Neuronal stem cell (in vitro differentiated cells): ENCODE measurements at regions not wholly inside any gene's neighbourhood (a gene's known extent, or its start where the extent isn't known, plus 50 kb on each side); places are given as distances from the start of the nearest gene placed in this dataset.

Source experiments
- DNase-seq: peaks from one replicate; pipeline ENCODE4 v3.0.0-alpha.2; 2013; ENCODE audit warnings: low spot score
- H2AFZ ChIP-seq: one replicate; pipeline ENCODE4 v1.6.1; 2013; ENCODE audit warnings: mild to moderate bottlenecking, low read length, inconsistent platforms
- H2AK5ac ChIP-seq: 2 replicates; pipeline ENCODE4 v1.6.1; 2013; ENCODE audit warnings: low read depth, mild to moderate bottlenecking, inconsistent platforms, low read length, moderate library complexity, mixed read lengths
- H2BK120ac ChIP-seq: 2 replicates; pipeline ENCODE4 v1.6.1; 2013; ENCODE audit warnings: low read depth, mild to moderate bottlenecking, inconsistent platforms, low read length, moderate library complexity, mixed read lengths
- H2BK12ac ChIP-seq: one replicate; pipeline ENCODE4 v1.6.1; 2013; ENCODE audit warnings: low read length, inconsistent platforms
- H2BK15ac ChIP-seq: 2 replicates; pipeline ENCODE4 v1.6.1; 2013; ENCODE audit warnings: mild to moderate bottlenecking, low read length, inconsistent platforms, mixed read lengths
- H2BK5ac ChIP-seq: one replicate; pipeline ENCODE4 v1.6.1; 2013; ENCODE audit warnings: inconsistent platforms, mild to moderate bottlenecking, low read length, moderate library complexity
- H3K14ac ChIP-seq: one replicate; pipeline ENCODE4 v1.6.1; 2013; ENCODE audit warnings: low read length, inconsistent platforms
- H3K18ac ChIP-seq: 2 replicates; pipeline ENCODE4 v1.6.1; 2013; ENCODE audit warnings: low read length, inconsistent platforms
- H3K23ac ChIP-seq: 2 replicates; pipeline ENCODE4 v1.6.1; 2013; ENCODE audit warnings: low read depth, mild to moderate bottlenecking, mixed read lengths, low read length, inconsistent platforms; ENCODE audit not compliant: poor library complexity
- H3K27ac ChIP-seq: replicated peaks from 3 replicates; pipeline ENCODE4 v1.5.1; 2013; ENCODE audit warnings: low read length, inconsistent platforms
- H3K27me3 ChIP-seq, 3 experiments: 2 replicates each; pipeline ENCODE4 v1.6.1; 2013; ENCODE audit warnings: low read length in 3 of 3, mild to moderate bottlenecking in 2 of 3, inconsistent platforms in 1 of 3, low read depth in 1 of 3, mixed read lengths in 1 of 3, moderate library complexity in 1 of 3; ENCODE audit not compliant: control insufficient read depth in 3 of 3, insufficient read depth in 3 of 3
- H3K36me3 ChIP-seq, 2 donors: replicated peaks in 1 of 2; 2 replicates each; pipeline ENCODE4 v1.6.1; 2013; ENCODE audit warnings: low read length in 2 of 2; ENCODE audit not compliant: control insufficient read depth in 2 of 2, insufficient read depth in 2 of 2
- H3K4ac ChIP-seq: 2 replicates; pipeline ENCODE4 v1.6.1; 2013; ENCODE audit warnings: inconsistent platforms, mild to moderate bottlenecking, low read length, moderate library complexity
- H3K4me1 ChIP-seq, 2 donors: 1 replicate in 1 of 2; 2 replicates in 1 of 2; pipeline ENCODE4 v1.6.1; 2013; ENCODE audit warnings: low read length in 2 of 2, low read depth in 1 of 2; ENCODE audit not compliant: control insufficient read depth in 2 of 2, insufficient read depth in 1 of 2
- H3K4me2 ChIP-seq: one replicate; pipeline ENCODE4 v1.6.1; 2013; ENCODE audit warnings: mild to moderate bottlenecking, low read length, inconsistent platforms; ENCODE audit not compliant: insufficient read depth, poor library complexity, severe bottlenecking
- H3K4me3 ChIP-seq, 2 donors: 2 replicates each; pipeline ENCODE4 v1.5.1; 2013; ENCODE audit warnings: low read length in 2 of 2, mild to moderate bottlenecking in 2 of 2, inconsistent platforms in 1 of 2, moderate library complexity in 1 of 2
- H3K79me1 ChIP-seq: one replicate; pipeline ENCODE4 v1.6.1; 2013; ENCODE audit warnings: low read depth, mild to moderate bottlenecking, inconsistent platforms, low read length, moderate library complexity
- H3K9ac ChIP-seq: one replicate; pipeline ENCODE4 v1.6.1; 2013; ENCODE audit warnings: mild to moderate bottlenecking, low read depth, low read length, inconsistent platforms; ENCODE audit not compliant: poor library complexity
- H3K9me3 ChIP-seq, 2 donors: replicated peaks in 1 of 2; 2 replicates each; pipeline versions ENCODE3 to v1.6.1; 2013; ENCODE audit warnings: low read length in 2 of 2, mild to moderate bottlenecking in 2 of 2, inconsistent platforms in 1 of 2, low read depth in 1 of 2, mixed read lengths in 1 of 2, moderate library complexity in 1 of 2; ENCODE audit not compliant: control insufficient read depth in 2 of 2, insufficient read depth in 1 of 2
- H4K8ac ChIP-seq: one replicate; pipeline ENCODE4 v1.6.1; 2013; ENCODE audit warnings: low read depth, mild to moderate bottlenecking, inconsistent platforms, low read length, moderate library complexity
- H4K91ac ChIP-seq: one replicate; pipeline ENCODE4 v1.6.1; 2013; ENCODE audit warnings: low read length, low read depth, mild to moderate bottlenecking, inconsistent platforms; ENCODE audit not compliant: poor library complexity
- WGBS, 2 donors: extraction: QIAGEN DNeasy Blood & Tissue Kit; methylation state at CpG; one replicate each; pipeline ENCODE4 v1.1.7; 2013; ENCODE audit warnings: missing lambda C conversion rate in 2 of 2, mixed read lengths in 1 of 2; ENCODE audit not compliant: insufficient read length in 2 of 2, insufficient replicate concordance in 1 of 2; ENCODE audit errors: extremely low coverage in 2 of 2; 5-methylcytosine and 5-hydroxymethylcytosine counted together

GRCh38 chr14:71320734-71321573 is 413.7 kb downstream of the PCNX1 start:
- peak overlapping the region; percentile 69 for H3K4ac ChIP-seq
- peak overlapping the region; percentile 91 for H3K27ac ChIP-seq
- peak overlapping the region; percentile 6 for H2AK5ac ChIP-seq
- H3K79me1 ChIP-seq: no peaks in the 10 kb centered on the region
- no peak overlapping the region for H4K8ac ChIP-seq
- peak overlapping the region; percentile 96 for H3K18ac ChIP-seq
- peak overlapping the region; percentile 92 for H2BK15ac ChIP-seq
- peak overlapping the region; percentile 93 for H2BK120ac ChIP-seq
- peak overlapping the region; percentile 60 for H3K4me2 ChIP-seq
- peak overlapping the region; percentile 90 for H3K9ac ChIP-seq
- no peaks in the 10 kb centered on the region for H3K36me3 ChIP-seq
- H3K23ac ChIP-seq: peak overlapping the region; percentile 95
- H2BK5ac ChIP-seq: peak overlapping the region; percentile 96
- H3K27me3 ChIP-seq: no peaks in the 10 kb centered on the region
- peak overlapping the region; percentile 84 to 93 for H3K4me3 ChIP-seq
- no CpG with 5 or more reads among the region's 96 CpGs for whole genome bisulfite sequencing, 2 donors
- H3K14ac ChIP-seq: peak overlapping the region; percentile 50
- no peak overlapping the region for H2BK12ac ChIP-seq
- H4K91ac ChIP-seq: peak overlapping the region; percentile 35
- no peaks in the 10 kb centered on the region for H3K9me3 ChIP-seq
- H2AFZ ChIP-seq: peak overlapping the region; percentile 93
- peaks cover 6 to 15% of the 10 kb centered on the region in 2 donors for H3K4me1 ChIP-seq
- peak; percentile 66 for DNase-seq

GRCh38 chr14:71321574-71322315 is 414.5 kb downstream of the PCNX1 start:
- peak; percentile 44 for DNase-seq
- Histone ChIP-seq H3K36me3 (no peaks in the 10 kb centered on the region), H3K9ac (peak overlapping the region; percentile 90), H3K79me1 (no peaks in the 10 kb centered on the region), H2AK5ac (peak overlapping the region; percentile 6), H4K91ac (no peak overlapping the region), H4K8ac (no peak overlapping the region), H2BK15ac (peak overlapping the region; percentile 92), H3K4me3 (peak overlapping the region; percentile 84 to 93), H2BK120ac (no peak overlapping the region), H3K4me1 (peaks cover 6 to 15% of the 10 kb centered on the region in 2 donors), H3K27me3 (no peaks in the 10 kb centered on the region), H3K27ac (peak overlapping the region; percentile 91), H3K23ac (no peak overlapping the region), H3K4me2 (peak overlapping the region; percentile 60), H2AFZ (peak overlapping the region; percentile 93), H3K9me3 (no peaks in the 10 kb centered on the region), H3K14ac (no peak overlapping the region), H2BK12ac (no peak overlapping the region), H2BK5ac (peak overlapping the region; percentile 96), H3K18ac (peak overlapping the region; percentile 96), H3K4ac (no peak overlapping the region)
- no CpG with 5 or more reads among the region's 25 CpGs for WGBS, 2 donors

DNA sequence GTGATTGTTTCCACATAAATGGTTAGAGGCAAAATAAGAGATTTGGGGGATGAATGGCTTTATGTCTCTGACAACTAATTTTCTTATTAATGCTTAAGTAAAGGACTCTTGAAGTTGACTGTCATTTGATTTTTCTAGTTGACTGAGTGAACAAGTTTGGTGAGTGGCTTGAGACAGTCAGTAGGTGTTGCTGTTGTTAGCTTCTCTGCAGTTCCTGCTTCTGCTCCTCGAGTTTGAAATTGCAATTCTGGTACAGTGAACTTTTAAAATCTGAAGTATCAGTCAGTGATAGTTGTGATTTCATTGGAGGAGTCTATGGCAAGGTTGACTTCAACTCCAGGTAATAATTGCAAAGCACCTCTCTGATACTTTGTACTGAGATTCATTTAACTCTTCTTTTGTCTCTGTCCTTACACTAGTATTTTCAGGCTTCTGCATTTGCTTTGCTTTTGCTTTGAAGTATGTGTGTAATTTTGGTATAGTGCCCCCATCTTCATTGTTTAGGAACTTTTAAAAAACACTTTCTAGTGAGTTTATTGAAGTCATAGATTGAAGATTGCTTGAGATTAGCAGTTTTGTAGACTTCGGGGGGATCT is 415.5 kb downstream of the PCNX1 start:
- no peak overlapping the region for H3K9ac ChIP-seq
- no peak overlapping the region for H2BK15ac ChIP-seq
- no peak overlapping the region for H2BK5ac ChIP-seq
- no peak overlapping the region for H3K27ac ChIP-seq
- no peaks in the 10 kb centered on the region for H3K36me3 ChIP-seq
- H4K8ac ChIP-seq: no peak overlapping the region
- H3K4me1 ChIP-seq: peaks cover 6 to 11% of the 10 kb centered on the region in 2 donors
- no peak overlapping the region for H3K14ac ChIP-seq
- H3K4me2 ChIP-seq: no peak overlapping the region
- H2BK120ac ChIP-seq: no peak overlapping the region
- H3K9me3 ChIP-seq: no peaks in the 10 kb centered on the region
- H3K18ac ChIP-seq: no peak overlapping the region
- H3K4ac ChIP-seq: no peak overlapping the region
- no peak overlapping the region for H2AK5ac ChIP-seq
- no peak overlapping the region for H3K23ac ChIP-seq
- H2AFZ ChIP-seq: peak overlapping the region; percentile 14
- no peaks in the 10 kb centered on the region for H3K79me1 ChIP-seq
- H4K91ac ChIP-seq: no peak overlapping the region
- WGBS, 2 donors: no CpG with 5 or more reads among the region's 2 CpGs
- peak overlapping the region in 1 of 2 donors; percentile 17 for H3K4me3 ChIP-seq
- no peak for DNase-seq
- H2BK12ac ChIP-seq: no peak overlapping the region
- no peaks in the 10 kb centered on the region for H3K27me3 ChIP-seq
